ENCODE measurements at regions not wholly inside any gene's neighbourhood (a gene's known extent, or its start where the extent isn't known, plus 50 kb on each side); places are given as distances from the start of the nearest gene placed in this dataset.

DNA sequence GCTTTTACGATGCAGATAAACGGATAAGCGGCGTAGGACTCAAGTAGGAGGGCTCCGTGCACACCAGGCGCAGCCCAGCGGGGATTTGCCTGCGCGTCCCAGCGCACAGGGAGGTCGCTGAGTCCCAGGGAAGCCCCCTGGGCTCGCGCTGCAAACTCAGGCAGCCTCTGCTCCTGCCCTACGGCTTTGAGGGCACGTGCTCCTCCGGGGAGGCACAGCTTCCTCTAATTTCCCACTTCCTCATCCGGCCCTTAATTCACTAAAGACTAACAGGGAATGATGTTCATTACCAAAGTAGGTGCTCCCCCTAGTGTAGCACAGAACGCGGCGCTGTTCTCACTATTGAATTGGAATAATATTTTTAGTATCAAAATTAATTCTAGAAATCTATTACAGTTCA lies 825.4 kb downstream of the KCNJ18 start:
- ATAC-seq (no peak), DNase-seq (ENCODE audit: low read depth, low spot score) (no peak)
- no peaks in the 10 kb centered on the region for H3K36me3 ChIP-seq (ENCODE audit: control insufficient read depth, insufficient read depth, low read length)
- no peaks in the 10 kb centered on the region for H3K9me3 ChIP-seq (ENCODE audit: control insufficient read depth, insufficient read depth, low read depth, low read length)
- H3K4me3 ChIP-seq (ENCODE audit: low read depth in 2 of 2, low read length in 2 of 2): no peak overlapping the region
- no peaks in the 10 kb centered on the region for H3K27me3 ChIP-seq (ENCODE audit: control insufficient read depth, insufficient read depth, low read length)
- H3K4me1 ChIP-seq (ENCODE audit: control insufficient read depth, insufficient read depth, low read length): no peaks in the 10 kb centered on the region
- no TSS peak for BruUV-seq (replicated peaks)
- intact Hi-C loops (cut with micrococcal nuclease; ENCODE audit: unreplicated experiment) (no loop called here), in situ Hi-C loops (cut with HindIII; ENCODE audit: low pct_unique_long_range_greater_than_20kb, low sequenced_read_pairs) (no loop called here)
- H3K27ac ChIP-seq (ENCODE audit: low read length): no peak overlapping the region
- CTCF ChIA-PET: no interaction called here
- POLR2A ChIA-PET: no interaction called here
- TF ChIP-seq, protein P1, sequence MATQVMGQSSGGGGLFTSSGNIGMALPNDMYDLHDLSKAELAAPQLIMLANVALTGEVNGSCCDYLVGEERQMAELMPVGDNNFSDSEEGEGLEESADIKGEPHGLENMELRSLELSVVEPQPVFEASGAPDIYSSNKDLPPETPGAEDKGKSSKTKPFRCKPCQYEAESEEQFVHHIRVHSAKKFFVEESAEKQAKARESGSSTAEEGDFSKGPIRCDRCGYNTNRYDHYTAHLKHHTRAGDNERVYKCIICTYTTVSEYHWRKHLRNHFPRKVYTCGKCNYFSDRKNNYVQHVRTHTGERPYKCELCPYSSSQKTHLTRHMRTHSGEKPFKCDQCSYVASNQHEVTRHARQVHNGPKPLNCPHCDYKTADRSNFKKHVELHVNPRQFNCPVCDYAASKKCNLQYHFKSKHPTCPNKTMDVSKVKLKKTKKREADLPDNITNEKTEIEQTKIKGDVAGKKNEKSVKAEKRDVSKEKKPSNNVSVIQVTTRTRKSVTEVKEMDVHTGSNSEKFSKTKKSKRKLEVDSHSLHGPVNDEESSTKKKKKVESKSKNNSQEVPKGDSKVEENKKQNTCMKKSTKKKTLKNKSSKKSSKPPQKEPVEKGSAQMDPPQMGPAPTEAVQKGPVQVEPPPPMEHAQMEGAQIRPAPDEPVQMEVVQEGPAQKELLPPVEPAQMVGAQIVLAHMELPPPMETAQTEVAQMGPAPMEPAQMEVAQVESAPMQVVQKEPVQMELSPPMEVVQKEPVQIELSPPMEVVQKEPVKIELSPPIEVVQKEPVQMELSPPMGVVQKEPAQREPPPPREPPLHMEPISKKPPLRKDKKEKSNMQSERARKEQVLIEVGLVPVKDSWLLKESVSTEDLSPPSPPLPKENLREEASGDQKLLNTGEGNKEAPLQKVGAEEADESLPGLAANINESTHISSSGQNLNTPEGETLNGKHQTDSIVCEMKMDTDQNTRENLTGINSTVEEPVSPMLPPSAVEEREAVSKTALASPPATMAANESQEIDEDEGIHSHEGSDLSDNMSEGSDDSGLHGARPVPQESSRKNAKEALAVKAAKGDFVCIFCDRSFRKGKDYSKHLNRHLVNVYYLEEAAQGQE (IDR thresholded peaks at IDR 0.05; ENCODE audit: insufficient read depth in 1 of 2, low read depth in 2 of 2, low read length in 1 of 2): no peak
- TF ChIP-seq, protein P2, sequence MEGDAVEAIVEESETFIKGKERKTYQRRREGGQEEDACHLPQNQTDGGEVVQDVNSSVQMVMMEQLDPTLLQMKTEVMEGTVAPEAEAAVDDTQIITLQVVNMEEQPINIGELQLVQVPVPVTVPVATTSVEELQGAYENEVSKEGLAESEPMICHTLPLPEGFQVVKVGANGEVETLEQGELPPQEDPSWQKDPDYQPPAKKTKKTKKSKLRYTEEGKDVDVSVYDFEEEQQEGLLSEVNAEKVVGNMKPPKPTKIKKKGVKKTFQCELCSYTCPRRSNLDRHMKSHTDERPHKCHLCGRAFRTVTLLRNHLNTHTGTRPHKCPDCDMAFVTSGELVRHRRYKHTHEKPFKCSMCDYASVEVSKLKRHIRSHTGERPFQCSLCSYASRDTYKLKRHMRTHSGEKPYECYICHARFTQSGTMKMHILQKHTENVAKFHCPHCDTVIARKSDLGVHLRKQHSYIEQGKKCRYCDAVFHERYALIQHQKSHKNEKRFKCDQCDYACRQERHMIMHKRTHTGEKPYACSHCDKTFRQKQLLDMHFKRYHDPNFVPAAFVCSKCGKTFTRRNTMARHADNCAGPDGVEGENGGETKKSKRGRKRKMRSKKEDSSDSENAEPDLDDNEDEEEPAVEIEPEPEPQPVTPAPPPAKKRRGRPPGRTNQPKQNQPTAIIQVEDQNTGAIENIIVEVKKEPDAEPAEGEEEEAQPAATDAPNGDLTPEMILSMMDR (IDR thresholded peaks at IDR 0.05): peak; percentile 64

DNA sequence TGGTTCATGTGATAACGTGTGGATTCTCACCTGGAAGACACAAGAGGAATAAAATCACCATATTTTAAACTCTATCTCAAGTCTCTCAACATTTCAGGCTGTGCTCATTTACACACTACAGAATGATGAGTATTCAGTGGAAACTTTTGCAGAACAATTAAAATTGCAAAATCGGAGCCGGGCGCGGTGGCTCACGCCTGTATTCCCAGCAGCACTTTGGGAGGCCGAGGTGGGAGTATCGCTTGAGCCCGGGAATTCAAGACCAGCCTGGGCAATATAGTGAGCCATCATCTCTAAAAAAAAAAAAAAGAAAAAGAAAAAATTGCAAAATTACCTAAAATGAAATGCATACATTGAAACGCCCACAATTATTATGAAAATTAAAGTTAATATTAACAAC lies 825.9 kb downstream of the KCNJ18 start:
- TF ChIP-seq POLR2AphosphoS5 (IDR thresholded peaks at IDR 0.05; ENCODE audit: low read depth, low read length) (no peak), TCF7L2 (IDR thresholded peaks at IDR 0.05; ENCODE audit: low read depth, low read length) (no peak), SIN3A (IDR thresholded peaks at IDR 0.05; ENCODE audit: borderline replicate concordance, insufficient read depth, low read depth, low read length) (no peak)
- TF ChIP-seq, protein P2 (IDR thresholded peaks at IDR 0.05): peak; percentile 23; the same call in 1 of the 2 replicates
- TF ChIP-seq, protein P1 (IDR thresholded peaks at IDR 0.05; ENCODE audit: insufficient read depth in 1 of 2, low read depth in 2 of 2, low read length in 1 of 2): no peak
- ChIA-PET POLR2A (no interaction called here), CTCF (no interaction called here)
- H3K4me3 ChIP-seq (ENCODE audit: low read depth in 2 of 2, low read length in 2 of 2): no peak overlapping the region
- H3K4me1 ChIP-seq (ENCODE audit: control insufficient read depth, insufficient read depth, low read length): no peaks in the 10 kb centered on the region
- intact Hi-C loops (cut with micrococcal nuclease; ENCODE audit: unreplicated experiment) (no loop called here), in situ Hi-C loops (cut with HindIII; ENCODE audit: low pct_unique_long_range_greater_than_20kb, low sequenced_read_pairs) (no loop called here)
- no peaks in the 10 kb centered on the region for H3K9me3 ChIP-seq (ENCODE audit: control insufficient read depth, insufficient read depth, low read depth, low read length)
- H3K27ac ChIP-seq (ENCODE audit: low read length): no peak overlapping the region
- BruUV-seq (replicated peaks): no TSS peak
- no peaks in the 10 kb centered on the region for H3K27me3 ChIP-seq (ENCODE audit: control insufficient read depth, insufficient read depth, low read length)
- no peak for DNase-seq (ENCODE audit: low read depth, low spot score)
- no peaks in the 10 kb centered on the region for H3K36me3 ChIP-seq (ENCODE audit: control insufficient read depth, insufficient read depth, low read length)
- no peak for ATAC-seq

All from Panc1 (cell line).